Nephron progenitor cell (in vitro differentiated cells): ENCODE measurements at regions not wholly inside any gene's neighbourhood (a gene's known extent, or its start where the extent isn't known, plus 50 kb on each side); places are given as distances from the start of the nearest gene placed in this dataset.

Experiments
- DNase-seq: peaks from one replicate; pipeline ENCODE4 v3.0.0; 2021
- H3K27ac Mint-ChIP-seq: 2 replicates; pipeline ENCODE4 v1.8.0; 2021; ENCODE audit warnings: mild to moderate bottlenecking, moderate library complexity, mixed read lengths
- H3K27me3 Mint-ChIP-seq: 2 replicates; pipeline ENCODE4 v1.8.0; 2021; ENCODE audit warnings: mild to moderate bottlenecking, low read depth, mixed read lengths; ENCODE audit not compliant: poor library complexity
- H3K36me3 Mint-ChIP-seq: 2 replicates; pipeline ENCODE4 v1.8.0; 2021; ENCODE audit warnings: low read depth, mixed read lengths
- H3K4me1 Mint-ChIP-seq: 2 replicates; pipeline ENCODE4 v1.8.0; 2021; ENCODE audit warnings: mixed read lengths
- H3K4me3 Mint-ChIP-seq: 2 replicates; pipeline ENCODE4 v1.8.0; 2021; ENCODE audit warnings: mild to moderate bottlenecking, moderate library complexity, mixed read lengths
- H3K9me3 Mint-ChIP-seq: 2 replicates; pipeline ENCODE4 v1.8.0; 2021; ENCODE audit warnings: mild to moderate bottlenecking, moderate library complexity, mixed read lengths
- CTCF ChIP-seq: fragments of 200-600 bp; sonication (generic); IDR thresholded peaks from 2 replicates; pipeline ENCODE4 v1.5.0; 2021; ENCODE audit warnings: antibody characterized with exemption

GRCh38 chr4:180589575-180589974, 1653.6 kb upstream of the TENM3 start:
- H3K4me1 Mint-ChIP-seq = peaks cover 29% of the 10 kb centered on the region
- no peak for DNase-seq
- no peak overlapping the region for H3K4me3 Mint-ChIP-seq
- TF ChIP-seq CTCF = no peak
- H3K27me3 Mint-ChIP-seq = no peaks in the 10 kb centered on the region
- no peaks in the 10 kb centered on the region for H3K9me3 Mint-ChIP-seq
- H3K36me3 Mint-ChIP-seq = no peaks in the 10 kb centered on the region
- H3K27ac Mint-ChIP-seq = no peak overlapping the region

GRCh38 chr4:180596888-180597483, 1646.2 kb upstream of the TENM3 start:
- H3K36me3 Mint-ChIP-seq = no peaks in the 10 kb centered on the region
- TF ChIP-seq CTCF = no peak
- H3K4me1 Mint-ChIP-seq = peaks cover 22% of the 10 kb centered on the region
- no peak overlapping the region for H3K4me3 Mint-ChIP-seq
- no peak overlapping the region for H3K27ac Mint-ChIP-seq
- H3K9me3 Mint-ChIP-seq = no peaks in the 10 kb centered on the region
- no peak for DNase-seq
- no peaks in the 10 kb centered on the region for H3K27me3 Mint-ChIP-seq

GRCh38 chr4:180598281-180598680, 1644.9 kb upstream of the TENM3 start:
- Mint-ChIP-seq H3K27ac (no peak overlapping the region), H3K4me3 (no peak overlapping the region), H3K9me3 (no peaks in the 10 kb centered on the region), H3K36me3 (no peaks in the 10 kb centered on the region), H3K4me1 (peaks cover 10% of the 10 kb centered on the region), H3K27me3 (no peaks in the 10 kb centered on the region)
- no peak for DNase-seq
- no peak for TF ChIP-seq CTCF

GRCh38 chr4:180603791-180604190, 1639.4 kb upstream of the TENM3 start:
- H3K4me1 Mint-ChIP-seq = no peaks in the 10 kb centered on the region
- H3K27ac Mint-ChIP-seq = no peak overlapping the region
- no peaks in the 10 kb centered on the region for H3K9me3 Mint-ChIP-seq
- no peak for TF ChIP-seq CTCF
- no peaks in the 10 kb centered on the region for H3K36me3 Mint-ChIP-seq
- H3K4me3 Mint-ChIP-seq = no peak overlapping the region
- H3K27me3 Mint-ChIP-seq = no peaks in the 10 kb centered on the region
- no peak for DNase-seq

GRCh38 chr4:180610324-180610723, 1632.9 kb upstream of the TENM3 start:
- no peak for DNase-seq
- Mint-ChIP-seq H3K4me1 (no peaks in the 10 kb centered on the region), H3K27me3 (peaks cover 4% of the 10 kb centered on the region), H3K27ac (no peak overlapping the region), H3K36me3 (no peaks in the 10 kb centered on the region), H3K9me3 (no peaks in the 10 kb centered on the region), H3K4me3 (no peak overlapping the region)
- TF ChIP-seq CTCF = no peak

GRCh38 chr4:180615746-180616145, 1627.5 kb upstream of the TENM3 start:
- Mint-ChIP-seq H3K27ac (no peak overlapping the region), H3K36me3 (no peaks in the 10 kb centered on the region), H3K9me3 (no peaks in the 10 kb centered on the region), H3K4me1 (peaks cover 6% of the 10 kb centered on the region), H3K27me3 (no peaks in the 10 kb centered on the region), H3K4me3 (no peak overlapping the region)
- DNase-seq = no peak
- TF ChIP-seq CTCF = peak; percentile 25
